IMR-90 (cell line): ENCODE measurements at regions not wholly inside any gene's neighbourhood (a gene's known extent, or its start where the extent isn't known, plus 50 kb on each side); places are given as distances from the start of the nearest gene placed in this dataset.

Experiments
- BHLHE40 ChIP-seq: fragments of 150-350 bp; IDR thresholded peaks from 2 replicates; pipeline ENCODE4 v1.6.1; 2016; ENCODE audit warnings: mild to moderate bottlenecking, low read depth, low read length
- FOS ChIP-seq: fragments of 150-350 bp; IDR thresholded peaks from 2 replicates; pipeline ENCODE4 v1.6.1; 2016; ENCODE audit warnings: low read depth, low read length
- MAZ ChIP-seq: IDR thresholded peaks from 2 replicates; pipeline ENCODE4 v1.6.1; 2012; ENCODE audit warnings: low read depth, mild to moderate bottlenecking, low read length, improper control_type of control experiment, moderate library complexity, borderline replicate concordance
- MXI1 ChIP-seq: IDR thresholded peaks from 2 replicates; pipeline ENCODE4 v1.6.1; 2012; ENCODE audit warnings: low read depth, mild to moderate bottlenecking, low read length, moderate library complexity, borderline replicate concordance
- POLR2A ChIP-seq: IDR thresholded peaks from 2 replicates; pipeline ENCODE4 v1.6.1; 2012; ENCODE audit warnings: mild to moderate bottlenecking, low read depth, low read length
- RAD21 ChIP-seq: IDR thresholded peaks from 2 replicates; pipeline ENCODE4 v1.6.1; 2012; ENCODE audit warnings: low read length, improper control_type of control experiment
- RFX5 ChIP-seq: IDR thresholded peaks from 2 replicates; pipeline ENCODE4 v1.8.0; 2012; ENCODE audit warnings: low read depth, mild to moderate bottlenecking, low read length, moderate library complexity
- SMC3 ChIP-seq: fragments of 150-350 bp; IDR thresholded peaks from 2 replicates; pipeline ENCODE4 v1.6.1; 2016; ENCODE audit warnings: low read depth, mild to moderate bottlenecking, antibody characterized with exemption, low read length, moderate library complexity
- USF2 ChIP-seq: fragments of 150-350 bp; IDR thresholded peaks from 2 replicates; pipeline ENCODE4 v1.6.1; 2017; ENCODE audit warnings: mild to moderate bottlenecking, antibody characterized with exemption, low read length, low read depth
- TF ChIP-seq, protein P1 (sequence below): conservative IDR thresholded peaks from 2 replicates; pipeline ENCODE4 v1.5.1; 2012; ENCODE audit warnings: mild to moderate bottlenecking, low read depth, low read length, improper control_type of control experiment
- TF ChIP-seq, protein P2 (sequence below): fragments of 150-350 bp; IDR thresholded peaks from 2 replicates; pipeline ENCODE4 v1.6.1; 2016; ENCODE audit warnings: low read depth, mild to moderate bottlenecking, low read length, moderate library complexity, borderline replicate concordance

- TF ChIP-seq, protein P1, sequence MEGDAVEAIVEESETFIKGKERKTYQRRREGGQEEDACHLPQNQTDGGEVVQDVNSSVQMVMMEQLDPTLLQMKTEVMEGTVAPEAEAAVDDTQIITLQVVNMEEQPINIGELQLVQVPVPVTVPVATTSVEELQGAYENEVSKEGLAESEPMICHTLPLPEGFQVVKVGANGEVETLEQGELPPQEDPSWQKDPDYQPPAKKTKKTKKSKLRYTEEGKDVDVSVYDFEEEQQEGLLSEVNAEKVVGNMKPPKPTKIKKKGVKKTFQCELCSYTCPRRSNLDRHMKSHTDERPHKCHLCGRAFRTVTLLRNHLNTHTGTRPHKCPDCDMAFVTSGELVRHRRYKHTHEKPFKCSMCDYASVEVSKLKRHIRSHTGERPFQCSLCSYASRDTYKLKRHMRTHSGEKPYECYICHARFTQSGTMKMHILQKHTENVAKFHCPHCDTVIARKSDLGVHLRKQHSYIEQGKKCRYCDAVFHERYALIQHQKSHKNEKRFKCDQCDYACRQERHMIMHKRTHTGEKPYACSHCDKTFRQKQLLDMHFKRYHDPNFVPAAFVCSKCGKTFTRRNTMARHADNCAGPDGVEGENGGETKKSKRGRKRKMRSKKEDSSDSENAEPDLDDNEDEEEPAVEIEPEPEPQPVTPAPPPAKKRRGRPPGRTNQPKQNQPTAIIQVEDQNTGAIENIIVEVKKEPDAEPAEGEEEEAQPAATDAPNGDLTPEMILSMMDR = no peak
- TF ChIP-seq POLR2A = no peak
- TF ChIP-seq RFX5 = no peak
- no peak for TF ChIP-seq MXI1
- no peak for TF ChIP-seq USF2
- TF ChIP-seq, protein P2, sequence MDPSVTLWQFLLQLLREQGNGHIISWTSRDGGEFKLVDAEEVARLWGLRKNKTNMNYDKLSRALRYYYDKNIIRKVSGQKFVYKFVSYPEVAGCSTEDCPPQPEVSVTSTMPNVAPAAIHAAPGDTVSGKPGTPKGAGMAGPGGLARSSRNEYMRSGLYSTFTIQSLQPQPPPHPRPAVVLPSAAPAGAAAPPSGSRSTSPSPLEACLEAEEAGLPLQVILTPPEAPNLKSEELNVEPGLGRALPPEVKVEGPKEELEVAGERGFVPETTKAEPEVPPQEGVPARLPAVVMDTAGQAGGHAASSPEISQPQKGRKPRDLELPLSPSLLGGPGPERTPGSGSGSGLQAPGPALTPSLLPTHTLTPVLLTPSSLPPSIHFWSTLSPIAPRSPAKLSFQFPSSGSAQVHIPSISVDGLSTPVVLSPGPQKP = no peak
- TF ChIP-seq BHLHE40 = no peak
- TF ChIP-seq RAD21 = no peak
- TF ChIP-seq SMC3 = no peak
- no peak for TF ChIP-seq FOS
- no peak for TF ChIP-seq MAZ
Observed at GRCh38 chr1:90778486-90778885, 61.4 kb upstream of the BARHL2 start.
